RWPE1 (cell line): ENCODE measurements at regions not wholly inside any gene's neighbourhood (a gene's known extent, or its start where the extent isn't known, plus 50 kb on each side); places are given as distances from the start of the nearest gene placed in this dataset.

Experiments used
- CTCF ChIA-PET: fragments of 350-600 bp; sonication (Branson Sonifier 250); formaldehyde crosslinking; extraction: SDS; loops from one replicate; lab custom pipeline; 2021; lab: Yijun Ruan, JAX
- POLR2A ChIA-PET: fragments of 400-600 bp; formaldehyde crosslinking; extraction: SDS; loops from one replicate; lab custom pipeline; 2020; ENCODE audit warnings: antibody characterized with exemption; ENCODE audit not compliant: low non-redundant PET; lab: Yijun Ruan, JAX
- DNase-seq: peaks from one replicate; pipeline ENCODE4 v3.0.0; 2012; ENCODE audit warnings: low spot score
- H3K27ac ChIP-seq: fragments of 450-650 bp; 2 replicates; pipeline ENCODE4 v1.5.1; 2017
- CTCF ChIP-seq: fragments of 450-650 bp; conservative IDR thresholded peaks from 2 replicates; pipeline ENCODE4 v1.5.1; 2017; ENCODE audit warnings: low read depth, mild to moderate bottlenecking

GRCh38 chr6:139577763-139578604, 203.5 kb upstream of the CITED2 start:
- peak overlapping the region; percentile 34; the same call in 1 of the 2 replicates for H3K27ac ChIP-seq
- POLR2A ChIA-PET: no interaction called here
- CTCF ChIA-PET: interaction anchor here (0.6 kb wide), 2 partner anchors 98 to 220 kb away, joined by 3 to 4 read pairs; no protein-coding TSS in a partner anchor
- no peak for TF ChIP-seq CTCF
- peak; percentile 93 for DNase-seq

GRCh38 chr6:139577124-139577762, 202.8 kb upstream of the CITED2 start:
- DNase-seq: no peak
- ChIA-PET POLR2A (no interaction called here), CTCF (interaction anchor here (0.5 kb wide), 1 partner anchor 204 kb away, joined by 3 read pairs; no protein-coding TSS in a partner anchor)
- peak overlapping the region; percentile 34; the same call in 1 of the 2 replicates for H3K27ac ChIP-seq
- TF ChIP-seq CTCF: no peak

- CTCF ChIA-PET: interaction anchor here (0.5 kb wide), 1 partner anchor 792 kb away, joined by 5 read pairs; no protein-coding TSS in a partner anchor
- no peak for TF ChIP-seq CTCF
- no peak for DNase-seq
- POLR2A ChIA-PET: no interaction called here
- H3K27ac ChIP-seq: no peak overlapping the region
Observed at GRCh38 chr6:139572001-139572400, 197.6 kb upstream of the CITED2 start.

- CTCF ChIA-PET: no interaction called here
- H3K27ac ChIP-seq: no peak overlapping the region
- no peak for DNase-seq
- no peak for TF ChIP-seq CTCF
- POLR2A ChIA-PET: no interaction called here
Observed at GRCh38 chr6:139570166-139570565, 195.7 kb upstream of the CITED2 start.

- peak; percentile 44 for DNase-seq
- ChIA-PET CTCF (no interaction called here), POLR2A (no interaction called here)
- H3K27ac ChIP-seq: no peak overlapping the region
- TF ChIP-seq CTCF: no peak
Observed at GRCh38 chr6:139569566-139569965, 195.1 kb upstream of the CITED2 start.

- CTCF ChIA-PET: no interaction called here
- no peak overlapping the region for H3K27ac ChIP-seq
- TF ChIP-seq CTCF: no peak
- peak; percentile 78 for DNase-seq
- POLR2A ChIA-PET: no interaction called here
Observed at GRCh38 chr6:139568956-139569538, 194.6 kb upstream of the CITED2 start.
